Small intestine (tissue), 7 donors: ENCODE measurements at regions not wholly inside any gene's neighbourhood (a gene's known extent, or its start where the extent isn't known, plus 50 kb on each side); places are given as distances from the start of the nearest gene placed in this dataset.
"Not testable (repeated sequence)": the region's sequence is repeated elsewhere in the genome, so short reads cannot be mapped to it uniquely, and the experiment has no call there.

ENCODE experiments used
- DNase-seq, 2 donors: peaks; one replicate each; pipeline versions ENCODE4 v3.0.0 to v3.0.0-alpha.2; 2013
- FAIRE-seq: peaks from 2 replicates; lab custom pipeline; 2012; peaks lifted over from hg19 to GRCh38; lab: Jason Lieb, UNC
- H3K27ac ChIP-seq, 3 donors: one replicate each; pipeline ENCODE4 v1.5.1; 2013; ENCODE audit warnings: low read length in 2 of 3, mild to moderate bottlenecking in 2 of 3, control low read depth in 1 of 3, inconsistent platforms in 1 of 3, low read depth in 1 of 3, moderate library complexity in 1 of 3
- H3K27me3 ChIP-seq, 3 donors: one replicate each; pipeline ENCODE4 v1.6.1; 2013; ENCODE audit warnings: low read length in 3 of 3, inconsistent platforms in 1 of 3; ENCODE audit not compliant: control insufficient read depth in 3 of 3, insufficient read depth in 3 of 3
- H3K36me3 ChIP-seq, 3 donors: one replicate each; pipeline ENCODE4 v1.6.1; 2013; ENCODE audit warnings: low read length in 3 of 3, inconsistent platforms in 1 of 3, low read depth in 1 of 3, mild to moderate bottlenecking in 1 of 3, moderate library complexity in 1 of 3; ENCODE audit not compliant: control insufficient read depth in 3 of 3, insufficient read depth in 2 of 3
- H3K4me1 ChIP-seq, 3 donors: one replicate each; pipeline ENCODE4 v1.6.1; 2013; ENCODE audit warnings: low read length in 2 of 3, inconsistent platforms in 1 of 3, low read depth in 1 of 3, mild to moderate bottlenecking in 1 of 3, moderate library complexity in 1 of 3; ENCODE audit not compliant: control insufficient read depth in 3 of 3, insufficient read depth in 2 of 3
- H3K4me3 ChIP-seq, 3 donors: one replicate each; pipeline ENCODE4 v1.5.1; 2013; ENCODE audit warnings: low read length in 3 of 3, control low read depth in 1 of 3, inconsistent platforms in 1 of 3, low read depth in 1 of 3, mild to moderate bottlenecking in 1 of 3, moderate library complexity in 1 of 3
- H3K9me3 ChIP-seq, 2 donors: one replicate each; pipeline ENCODE4 v1.6.1; 2013; ENCODE audit warnings: low read depth in 1 of 2, low read length in 1 of 2; ENCODE audit not compliant: control insufficient read depth in 2 of 2, insufficient read depth in 1 of 2
- WGBS, 3 donors: extraction: QIAGEN DNeasy Blood & Tissue Kit; methylation state at CpG; one replicate each; pipeline ENCODE4 v1.1.7; 2013; 5-methylcytosine and 5-hydroxymethylcytosine counted together
- donor health status: healthy with polysubstance abuse.
- donor health status: control.
- donor health status: control.
- donor health status: Bipolar disorder and iron deficiency.
- donor health status: healthy.

DNA sequence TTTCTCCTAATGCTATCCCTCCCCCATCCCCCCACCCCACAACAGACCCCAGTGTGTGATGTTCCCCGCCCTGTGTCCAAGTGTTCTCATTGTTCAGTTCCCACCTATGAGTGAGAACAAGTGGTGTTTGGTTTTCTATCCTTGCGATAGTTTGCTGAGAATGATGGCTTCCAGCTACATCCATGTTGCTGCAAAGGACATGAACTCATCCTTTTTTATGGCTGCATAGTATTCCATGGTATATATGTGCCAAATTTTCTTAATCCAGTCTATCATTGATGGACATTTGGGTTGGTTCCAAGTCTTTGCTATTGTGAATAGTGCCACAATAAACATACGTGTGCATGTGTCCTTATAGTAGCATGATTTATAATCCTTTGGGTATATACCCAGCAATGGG is 83.6 kb upstream of the CALCR start:
- not testable (repeated sequence) for H3K27me3 ChIP-seq, DNase-seq, H3K4me3 ChIP-seq, H3K9me3 ChIP-seq, H3K4me1 ChIP-seq, FAIRE-seq, H3K36me3 ChIP-seq, H3K27ac ChIP-seq
- 82 to 98% (median 89%) methylated on average over 3 of the region's 3 CpGs for WGBS, 3 donors

GRCh38 chr7:93651603-93652159 is 77.2 kb upstream of the CALCR start:
- Histone ChIP-seq H3K36me3 (no peaks in the 10 kb centered on the region), H3K27ac (no peak overlapping the region), H3K27me3 (no peaks in the 10 kb centered on the region), H3K9me3 (no peaks in the 10 kb centered on the region), H3K4me1 (no peaks in the 10 kb centered on the region), H3K4me3 (no peak overlapping the region)
- 58 to 73% (median 60%) methylated on average over 1 of the region's 1 CpG for WGBS, 3 donors
- FAIRE-seq = no peak
- DNase-seq = no peak

- H3K4me3 ChIP-seq = no peak overlapping the region
- H3K27ac ChIP-seq = no peak overlapping the region
- no peaks in the 10 kb centered on the region for H3K36me3 ChIP-seq
- H3K9me3 ChIP-seq = no peaks in the 10 kb centered on the region
- DNase-seq (no peak), FAIRE-seq (no peak)
- H3K4me1 ChIP-seq = no peaks in the 10 kb centered on the region
- no peaks in the 10 kb centered on the region for H3K27me3 ChIP-seq
- 46 to 95% (median 85%) methylated on average over 1 of the region's 1 CpG for WGBS, 3 donors
These were observed 72.0 kb upstream of the CALCR start for GRCh38 chr7:93646538-93646937.

GRCh38 chr7:93636276-93636675 is 61.8 kb upstream of the CALCR start:
- H3K4me1 ChIP-seq = no peaks in the 10 kb centered on the region
- no peak overlapping the region for H3K4me3 ChIP-seq
- no peak overlapping the region for H3K27ac ChIP-seq
- H3K36me3 ChIP-seq = no peaks in the 10 kb centered on the region
- no peaks in the 10 kb centered on the region for H3K9me3 ChIP-seq
- FAIRE-seq (no peak), DNase-seq (no peak)
- no peaks in the 10 kb centered on the region for H3K27me3 ChIP-seq

DNA sequence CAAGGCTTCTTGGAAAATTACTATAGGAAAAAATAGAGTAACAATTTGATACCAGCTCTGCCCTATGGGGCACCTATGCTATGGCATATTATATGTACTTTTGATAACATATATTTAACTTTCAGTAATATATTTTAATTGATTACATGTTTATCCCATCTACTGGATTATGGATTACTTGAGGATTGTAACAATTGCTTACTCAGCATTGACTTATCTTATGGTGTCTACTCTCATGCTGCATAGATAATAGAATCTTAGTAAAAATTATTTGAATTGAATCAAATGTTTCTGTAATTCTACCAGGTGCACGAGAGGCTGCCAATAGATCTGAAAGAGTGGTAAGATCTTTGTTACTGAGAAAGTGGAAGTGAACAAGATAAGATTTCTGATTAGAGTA is 57.8 kb upstream of the CALCR start:
- no peak for FAIRE-seq
- WGBS, 3 donors = 64 to 79% (median 70%) methylated on average over 1 of the region's 1 CpG
- no peaks in the 10 kb centered on the region for H3K4me1 ChIP-seq

DNA sequence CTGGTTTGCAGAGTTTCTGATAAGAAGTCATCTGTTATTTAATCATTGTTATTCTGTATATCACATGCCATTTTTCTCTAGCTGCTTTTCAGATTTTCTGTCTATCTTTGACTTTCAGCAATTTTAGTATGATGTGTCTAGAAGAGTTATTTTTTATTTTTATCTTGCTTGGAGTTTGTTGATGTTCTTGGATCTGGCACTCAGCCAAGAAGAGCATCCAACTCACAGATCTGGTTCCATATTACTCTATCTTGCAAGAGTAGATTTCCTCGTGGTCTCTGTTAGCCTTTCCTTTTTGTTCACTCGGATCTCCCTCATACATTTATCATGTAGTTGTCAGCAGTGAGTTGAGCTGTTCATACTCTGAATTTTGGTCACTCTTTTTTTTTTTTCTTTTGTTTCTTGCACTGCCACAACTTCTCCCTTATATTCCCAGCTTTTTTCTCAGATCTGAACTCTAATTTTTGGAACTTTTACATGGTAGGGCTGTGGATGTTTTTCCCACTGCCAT is 54.8 kb upstream of the CALCR start:
- WGBS, 3 donors = 28 to 46% (median 45%) methylated on average over 2 of the region's 2 CpGs
- H3K27me3 ChIP-seq = no peaks in the 10 kb centered on the region
- no peaks in the 10 kb centered on the region for H3K9me3 ChIP-seq
- FAIRE-seq (no peak), DNase-seq (no peak)
- no peak overlapping the region for H3K27ac ChIP-seq
- H3K36me3 ChIP-seq = no peaks in the 10 kb centered on the region
- H3K4me3 ChIP-seq = no peak overlapping the region
- H3K4me1 ChIP-seq = no peaks in the 10 kb centered on the region

More for the DNA sequence above, 57.8 kb upstream of the CALCR start:
- H3K9me3 ChIP-seq = no peaks in the 10 kb centered on the region
- no peak overlapping the region for H3K27ac ChIP-seq
- H3K36me3 ChIP-seq = no peaks in the 10 kb centered on the region
- no peaks in the 10 kb centered on the region for H3K27me3 ChIP-seq
- no peak for DNase-seq
- no peak overlapping the region for H3K4me3 ChIP-seq

- H3K9me3 ChIP-seq = no peaks in the 10 kb centered on the region
- H3K4me1 ChIP-seq = no peaks in the 10 kb centered on the region
- FAIRE-seq (no peak), DNase-seq (no peak)
- H3K27ac ChIP-seq = no peak overlapping the region
- H3K36me3 ChIP-seq = no peaks in the 10 kb centered on the region
- 39 to 48% (median 39%) methylated on average over 1 of the region's 1 CpG for WGBS, 3 donors
- no peaks in the 10 kb centered on the region for H3K27me3 ChIP-seq
- H3K4me3 ChIP-seq = no peak overlapping the region
These were observed 52.3 kb upstream of the CALCR start for GRCh38 chr7:93626869-93627268.
